22Rv1 (cell line): ENCODE measurements at regions not wholly inside any gene's neighbourhood (a gene's known extent, or its start where the extent isn't known, plus 50 kb on each side); places are given as distances from the start of the nearest gene placed in this dataset.

Experiments
- ZFX ChIP-seq: fragments of 450-650 bp; IDR thresholded peaks from 2 replicates; pipeline ENCODE4 v1.6.1; 2017; ENCODE audit warnings: antibody characterized with exemption, borderline replicate concordance
- TF ChIP-seq, protein P1 (sequence below): fragments of 450-650 bp; IDR thresholded peaks from 2 replicates; pipeline ENCODE4 v1.5.1; 2017; ENCODE audit warnings: mild to moderate bottlenecking

DNA sequence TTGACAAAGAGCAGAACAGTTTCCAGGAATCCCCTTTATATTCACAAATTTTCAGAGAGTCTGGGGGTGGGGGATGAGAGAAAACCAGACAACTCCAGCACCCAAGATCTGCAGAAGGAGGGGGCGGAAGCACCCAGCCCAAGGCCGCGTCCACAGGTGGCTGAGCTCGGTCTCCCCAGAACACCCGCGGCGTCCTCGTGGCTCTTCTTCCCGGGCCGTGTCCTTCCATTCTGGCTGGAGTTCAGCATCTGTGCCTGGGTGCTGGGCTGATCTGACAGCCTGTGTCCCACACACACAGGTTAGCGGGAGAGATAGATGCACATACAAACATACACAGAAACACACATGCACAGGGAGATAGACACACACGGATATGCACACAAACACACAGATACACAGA lies 455.8 kb upstream of the SALL3 start:
- TF ChIP-seq, protein P1, sequence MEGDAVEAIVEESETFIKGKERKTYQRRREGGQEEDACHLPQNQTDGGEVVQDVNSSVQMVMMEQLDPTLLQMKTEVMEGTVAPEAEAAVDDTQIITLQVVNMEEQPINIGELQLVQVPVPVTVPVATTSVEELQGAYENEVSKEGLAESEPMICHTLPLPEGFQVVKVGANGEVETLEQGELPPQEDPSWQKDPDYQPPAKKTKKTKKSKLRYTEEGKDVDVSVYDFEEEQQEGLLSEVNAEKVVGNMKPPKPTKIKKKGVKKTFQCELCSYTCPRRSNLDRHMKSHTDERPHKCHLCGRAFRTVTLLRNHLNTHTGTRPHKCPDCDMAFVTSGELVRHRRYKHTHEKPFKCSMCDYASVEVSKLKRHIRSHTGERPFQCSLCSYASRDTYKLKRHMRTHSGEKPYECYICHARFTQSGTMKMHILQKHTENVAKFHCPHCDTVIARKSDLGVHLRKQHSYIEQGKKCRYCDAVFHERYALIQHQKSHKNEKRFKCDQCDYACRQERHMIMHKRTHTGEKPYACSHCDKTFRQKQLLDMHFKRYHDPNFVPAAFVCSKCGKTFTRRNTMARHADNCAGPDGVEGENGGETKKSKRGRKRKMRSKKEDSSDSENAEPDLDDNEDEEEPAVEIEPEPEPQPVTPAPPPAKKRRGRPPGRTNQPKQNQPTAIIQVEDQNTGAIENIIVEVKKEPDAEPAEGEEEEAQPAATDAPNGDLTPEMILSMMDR, result no peak
- TF ChIP-seq ZFX, result no peak
